SKM-1 (cell line): ENCODE measurements at regions not wholly inside any gene's neighbourhood (a gene's known extent, or its start where the extent isn't known, plus 50 kb on each side); places are given as distances from the start of the nearest gene placed in this dataset.
"Not testable (repeated sequence)": the region's sequence is repeated elsewhere in the genome, so short reads cannot be mapped to it uniquely, and the experiment has no call there.

Experiments used
- DNase-seq: peaks from one replicate; lab custom pipeline; 2025; ENCODE audit not compliant: unreplicated experiment; lab: John Stamatoyannopoulos, UW

GRCh38 chr15:59835776-59836175 lies 146.7 kb upstream of the BNIP2 start:
- no peak for DNase-seq

GRCh38 chr15:59834528-59834927 lies 145.4 kb upstream of the BNIP2 start:
- no peak for DNase-seq

GRCh38 chr15:59833366-59833765 lies 144.2 kb upstream of the BNIP2 start:
- no peak for DNase-seq

- DNase-seq, result no peak
Observed at GRCh38 chr15:59830873-59831272, 141.8 kb upstream of the BNIP2 start.

GRCh38 chr15:59830098-59830497 lies 141.0 kb upstream of the BNIP2 start:
- no peak for DNase-seq

GRCh38 chr15:59828861-59829260 lies 139.7 kb upstream of the BNIP2 start:
- DNase-seq, result no peak

GRCh38 chr15:59828263-59828662 lies 139.1 kb upstream of the BNIP2 start:
- DNase-seq, result no peak

- DNase-seq, result no peak
Observed at GRCh38 chr15:59825901-59826300, 136.8 kb upstream of the BNIP2 start.

GRCh38 chr15:59821286-59821685 lies 132.2 kb upstream of the BNIP2 start:
- no peak for DNase-seq

- no peak for DNase-seq
Observed at GRCh38 chr15:59819092-59819491, 130.0 kb upstream of the BNIP2 start.

GRCh38 chr15:59818336-59818735 lies 129.2 kb upstream of the BNIP2 start:
- no peak for DNase-seq

- DNase-seq, result no peak
Observed at GRCh38 chr15:59817834-59818233, 128.7 kb upstream of the BNIP2 start.

GRCh38 chr15:59817053-59817452 lies 127.9 kb upstream of the BNIP2 start:
- DNase-seq, result no peak

GRCh38 chr15:59814409-59814808 lies 125.3 kb upstream of the BNIP2 start:
- no peak for DNase-seq

GRCh38 chr15:59812889-59813288 lies 123.8 kb upstream of the BNIP2 start:
- DNase-seq, result no peak

- no peak for DNase-seq
Observed at GRCh38 chr15:59812250-59812870, 123.2 kb upstream of the BNIP2 start.

GRCh38 chr15:59803293-59803966 lies 114.3 kb upstream of the BNIP2 start:
- not testable (repeated sequence) for DNase-seq

- no peak for DNase-seq
Observed at GRCh38 chr15:59801649-59802048, 112.5 kb upstream of the BNIP2 start.

GRCh38 chr15:59798605-59798917 lies 109.4 kb upstream of the BNIP2 start:
- DNase-seq, result no peak

GRCh38 chr15:59797756-59798604 lies 108.9 kb upstream of the BNIP2 start:
- no peak for DNase-seq

GRCh38 chr15:59794229-59794886 lies 105.2 kb upstream of the BNIP2 start:
- DNase-seq, result no peak

- no peak for DNase-seq
Observed at GRCh38 chr15:59792359-59792758, 103.2 kb upstream of the BNIP2 start.
